Astrocyte of the cerebellum (primary cell): ENCODE measurements at regions not wholly inside any gene's neighbourhood (a gene's known extent, or its start where the extent isn't known, plus 50 kb on each side); places are given as distances from the start of the nearest gene placed in this dataset.

Experiments used
- DNase-seq: peaks from one replicate; pipeline ENCODE4 v3.0.0-alpha.2; 2011; ENCODE audit warnings: low read depth
- H3K4me3 ChIP-seq: 2 replicates; pipeline ENCODE4 v1.5.1; 2011; ENCODE audit warnings: mild to moderate bottlenecking, low read depth, low read length, moderate library complexity
- CTCF ChIP-seq: IDR thresholded peaks from 2 replicates; pipeline ENCODE4 v1.5.1; 2012; ENCODE audit warnings: low read length, low read depth, moderate library complexity, mild to moderate bottlenecking; ENCODE audit errors: missing control alignments
- in situ Hi-C: cut with HindIII; loops from 2 replicates; pipeline ENCODE4 v1.10.0; 2017; ENCODE audit warnings: low sequenced_read_pairs

GRCh38 chr15:62821384-62822131 is 221.0 kb upstream of the TPM1 start:
- in situ Hi-C loops, result no loop called here
- DNase-seq, result no peak
- H3K4me3 ChIP-seq, result no peak overlapping the region
- TF ChIP-seq CTCF, result no peak

- no peak overlapping the region for H3K4me3 ChIP-seq
- TF ChIP-seq CTCF, result no peak
- in situ Hi-C loops, result no loop called here
- DNase-seq, result no peak
Measured at GRCh38 chr15:62822228-62822627, 220.3 kb upstream of the TPM1 start.

GRCh38 chr15:62823561-62823960 is 219.0 kb upstream of the TPM1 start:
- in situ Hi-C loops, result no loop called here
- no peak overlapping the region for H3K4me3 ChIP-seq
- TF ChIP-seq CTCF, result no peak
- DNase-seq, result no peak

GRCh38 chr15:62824111-62825015 is 218.2 kb upstream of the TPM1 start:
- H3K4me3 ChIP-seq, result no peak overlapping the region
- no peak for TF ChIP-seq CTCF
- in situ Hi-C loops, result no loop called here
- peak; percentile 56 for DNase-seq

GRCh38 chr15:62825191-62825590 is 217.4 kb upstream of the TPM1 start:
- in situ Hi-C loops, result no loop called here
- no peak for DNase-seq
- no peak overlapping the region for H3K4me3 ChIP-seq
- no peak for TF ChIP-seq CTCF

GRCh38 chr15:62826561-62826960 is 216.0 kb upstream of the TPM1 start:
- no peak overlapping the region for H3K4me3 ChIP-seq
- TF ChIP-seq CTCF, result no peak
- in situ Hi-C loops, result no loop called here
- no peak for DNase-seq
